ENCODE measurements at regions not wholly inside any gene's neighbourhood (a gene's known extent, or its start where the extent isn't known, plus 50 kb on each side); places are given as distances from the start of the nearest gene placed in this dataset.

DNA sequence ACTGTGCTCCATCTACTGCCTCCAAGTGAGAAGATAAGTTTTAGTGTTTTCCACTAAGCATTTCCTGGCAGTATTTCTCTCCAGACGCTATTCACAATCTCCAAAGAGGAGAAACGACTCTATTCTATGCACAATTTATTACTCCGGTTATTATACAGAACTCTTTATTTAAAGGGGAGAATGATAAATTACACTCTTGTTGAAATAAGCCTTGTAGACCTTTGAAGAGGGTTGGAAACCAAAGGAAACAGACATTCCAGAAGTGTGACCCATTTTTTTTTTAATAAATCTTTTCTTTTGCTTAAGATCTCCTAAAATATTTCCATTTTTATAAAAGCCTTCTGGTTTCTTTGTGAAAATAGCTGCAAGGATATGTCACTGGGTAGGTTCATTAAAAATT, 76.1 kb upstream of the HDAC9 start:
- H4K20me1 ChIP-seq (replicated peaks; ENCODE audit: control insufficient read depth, extremely low read depth, insufficient read depth, low read length) = no peaks in the 10 kb centered on the region
- no peak overlapping the region for H3K9ac ChIP-seq (replicated peaks; ENCODE audit: extremely low read depth, insufficient read depth, low read length)
- no peaks in the 10 kb centered on the region for H3K27me3 ChIP-seq (ENCODE audit: control insufficient read depth in 2 of 2, insufficient read depth in 2 of 2, low read length in 2 of 2)
- intact Hi-C loops (cut with micrococcal nuclease) (no loop called here), dilution Hi-C loops (cut with MboI; ENCODE audit: extremely low pct_ligation_motif_present, low sequenced_read_pairs) (no loop called here)
- no peak overlapping the region for H2AFZ ChIP-seq (ENCODE audit: low read depth, low read length)
- ChIA-PET POLR2A (no interaction called here), CTCF (interaction anchor here (1.9 to 2.1 kb wide), 2 partner anchors 10 to 61 kb away, joined by 4 to 7 read pairs; no protein-coding TSS in a partner anchor)
- no peaks in the 10 kb centered on the region for H3K36me3 ChIP-seq (ENCODE audit: control insufficient read depth in 2 of 2, extremely low read depth in 1 of 2, insufficient read depth in 2 of 2, low read length in 2 of 2)
- H3K4me1 ChIP-seq (ENCODE audit: control insufficient read depth, extremely low read depth, insufficient read depth, low read length) = no peaks in the 10 kb centered on the region
- no peaks in the 10 kb centered on the region for H3K79me2 ChIP-seq (ENCODE audit: control insufficient read depth, insufficient read depth, low read length)
- TF ChIP-seq, protein P1, sequence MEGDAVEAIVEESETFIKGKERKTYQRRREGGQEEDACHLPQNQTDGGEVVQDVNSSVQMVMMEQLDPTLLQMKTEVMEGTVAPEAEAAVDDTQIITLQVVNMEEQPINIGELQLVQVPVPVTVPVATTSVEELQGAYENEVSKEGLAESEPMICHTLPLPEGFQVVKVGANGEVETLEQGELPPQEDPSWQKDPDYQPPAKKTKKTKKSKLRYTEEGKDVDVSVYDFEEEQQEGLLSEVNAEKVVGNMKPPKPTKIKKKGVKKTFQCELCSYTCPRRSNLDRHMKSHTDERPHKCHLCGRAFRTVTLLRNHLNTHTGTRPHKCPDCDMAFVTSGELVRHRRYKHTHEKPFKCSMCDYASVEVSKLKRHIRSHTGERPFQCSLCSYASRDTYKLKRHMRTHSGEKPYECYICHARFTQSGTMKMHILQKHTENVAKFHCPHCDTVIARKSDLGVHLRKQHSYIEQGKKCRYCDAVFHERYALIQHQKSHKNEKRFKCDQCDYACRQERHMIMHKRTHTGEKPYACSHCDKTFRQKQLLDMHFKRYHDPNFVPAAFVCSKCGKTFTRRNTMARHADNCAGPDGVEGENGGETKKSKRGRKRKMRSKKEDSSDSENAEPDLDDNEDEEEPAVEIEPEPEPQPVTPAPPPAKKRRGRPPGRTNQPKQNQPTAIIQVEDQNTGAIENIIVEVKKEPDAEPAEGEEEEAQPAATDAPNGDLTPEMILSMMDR (IDR thresholded peaks at IDR 0.05; ENCODE audit: extremely low read depth in 1 of 2, insufficient read depth in 1 of 2, low read depth in 1 of 2, low read length in 2 of 2) = no peak
- TF ChIP-seq POLR2A (IDR thresholded peaks at IDR 0.05; ENCODE audit: low read depth, low read length) (no peak), GATA2 (IDR thresholded peaks at IDR 0.05; ENCODE audit: insufficient read depth, insufficient read length, low read depth, low read length) (no peak), POLR2AphosphoS5 (IDR thresholded peaks at IDR 0.05; ENCODE audit: insufficient read depth, low read depth, low read length) (no peak), JUN (IDR thresholded peaks at IDR 0.05; ENCODE audit: borderline replicate concordance, insufficient read depth, insufficient read length, low read depth) (no peak), EZH2 (IDR thresholded peaks at IDR 0.05; ENCODE audit: borderline replicate concordance, low read depth, low read length, severe bottlenecking) (no peak), FOS (IDR thresholded peaks at IDR 0.05; ENCODE audit: borderline replicate concordance, insufficient read depth, low read length) (no peak)
- TF ChIP-seq, protein P2, sequence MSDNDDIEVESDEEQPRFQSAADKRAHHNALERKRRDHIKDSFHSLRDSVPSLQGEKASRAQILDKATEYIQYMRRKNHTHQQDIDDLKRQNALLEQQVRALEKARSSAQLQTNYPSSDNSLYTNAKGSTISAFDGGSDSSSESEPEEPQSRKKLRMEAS (IDR thresholded peaks at IDR 0.05; ENCODE audit: insufficient read depth, insufficient read length) = no peak
- H3K9me1 ChIP-seq (replicated peaks; ENCODE audit: control insufficient read depth, extremely low read depth, insufficient read depth, low read length) = no peaks in the 10 kb centered on the region
- H3K4me2 ChIP-seq (ENCODE audit: insufficient read depth, low read length) = no peak overlapping the region
- H3K4me3 ChIP-seq (replicated peaks in 1 of 3; ENCODE audit: insufficient read depth in 1 of 3, low read depth in 1 of 3, low read length in 3 of 3) = no peak overlapping the region
- FAIRE-seq (no peak), DNase-seq (ENCODE audit: low read depth, low spot score) (no peak)
- BruUV-seq (replicated peaks) = no TSS peak
- no peaks in the 10 kb centered on the region for H3K9me3 ChIP-seq (replicated peaks; ENCODE audit: control insufficient read depth, insufficient read depth, low read length)
- no peak overlapping the region for H3K27ac ChIP-seq (ENCODE audit: insufficient read depth, low read depth, low read length)

All from endothelial cell of umbilical vein (primary cell).